HK-2 (cell line): ENCODE measurements at regions not wholly inside any gene's neighbourhood (a gene's known extent, or its start where the extent isn't known, plus 50 kb on each side); places are given as distances from the start of the nearest gene placed in this dataset.
"Not testable (repeated sequence)": the region's sequence is repeated elsewhere in the genome, so short reads cannot be mapped to it uniquely, and the experiment has no call there.

Experiments
- DNase-seq: peaks from one replicate; pipeline ENCODE4 v3.0.0-alpha.2; 2018; ENCODE audit not compliant: unreplicated experiment

- DNase-seq = no peak
Measured at GRCh38 chr9:90979639-90980038, 178.0 kb downstream of the SYK start.

GRCh38 chr9:90981726-90982125, 180.1 kb downstream of the SYK start:
- DNase-seq = no peak

DNA sequence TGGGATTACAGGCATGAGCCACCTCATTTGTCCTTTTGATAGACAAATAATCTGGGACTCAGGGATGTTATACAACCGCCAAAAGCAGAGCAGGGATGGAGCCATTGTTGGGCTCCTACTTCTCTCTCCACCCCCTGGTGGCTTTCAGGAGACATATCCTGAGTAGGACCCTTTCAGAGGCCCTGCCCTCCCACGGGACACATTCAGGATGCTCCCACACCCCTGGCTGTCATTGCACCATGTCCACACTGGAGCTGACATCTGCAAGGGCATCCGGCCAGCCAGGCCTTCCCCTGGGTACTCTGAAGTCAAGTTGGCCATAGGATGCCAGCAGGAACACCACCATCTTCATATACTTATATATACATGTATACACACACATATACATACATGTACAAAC, 181.8 kb downstream of the SYK start:
- no peak for DNase-seq

- DNase-seq = no peak
Measured at GRCh38 chr9:90985631-90986030, 184.0 kb downstream of the SYK start.

GRCh38 chr9:90986161-90986560, 184.5 kb downstream of the SYK start:
- DNase-seq = no peak

DNA sequence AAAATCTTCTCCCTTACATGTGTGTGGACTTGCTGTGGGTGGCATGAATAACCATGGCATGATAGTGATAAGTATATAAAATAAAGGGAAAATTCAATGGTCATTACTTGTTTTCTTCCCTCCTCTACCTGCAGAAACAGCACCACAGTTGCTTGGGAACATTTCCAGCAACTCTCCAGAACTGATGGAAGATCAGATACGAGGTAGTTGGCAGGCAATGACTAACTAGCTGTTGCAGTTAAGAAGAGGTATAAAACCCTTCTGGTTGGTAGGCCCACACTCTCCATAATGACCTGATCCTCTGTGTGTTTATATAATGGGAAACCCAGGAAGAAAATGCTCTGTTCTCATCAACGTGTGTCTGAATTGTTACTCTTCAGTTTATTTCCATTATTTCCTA, 185.9 kb downstream of the SYK start:
- DNase-seq = no peak

- DNase-seq = no peak
Measured at GRCh38 chr9:90988318-90988717, 186.7 kb downstream of the SYK start.

DNA sequence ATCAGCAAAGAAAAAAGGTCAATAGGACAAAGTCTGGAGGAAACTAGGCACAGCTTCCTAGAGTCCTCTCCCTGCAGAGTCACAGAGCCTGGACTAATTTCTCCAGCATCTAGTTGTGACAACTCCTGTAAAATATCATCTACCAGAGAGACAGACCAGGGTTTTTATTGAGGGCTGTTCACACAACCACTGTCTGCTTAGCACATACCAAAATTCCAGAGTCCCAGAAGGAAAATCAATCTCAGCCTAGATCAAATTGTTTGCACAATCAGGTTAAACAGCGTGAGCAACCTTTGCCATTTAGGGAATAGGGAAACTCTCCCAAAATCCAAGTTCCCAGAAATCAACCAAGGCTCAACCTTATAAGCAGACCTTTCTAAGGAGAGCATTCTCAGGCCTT, 190.3 kb downstream of the SYK start:
- DNase-seq = no peak

DNA sequence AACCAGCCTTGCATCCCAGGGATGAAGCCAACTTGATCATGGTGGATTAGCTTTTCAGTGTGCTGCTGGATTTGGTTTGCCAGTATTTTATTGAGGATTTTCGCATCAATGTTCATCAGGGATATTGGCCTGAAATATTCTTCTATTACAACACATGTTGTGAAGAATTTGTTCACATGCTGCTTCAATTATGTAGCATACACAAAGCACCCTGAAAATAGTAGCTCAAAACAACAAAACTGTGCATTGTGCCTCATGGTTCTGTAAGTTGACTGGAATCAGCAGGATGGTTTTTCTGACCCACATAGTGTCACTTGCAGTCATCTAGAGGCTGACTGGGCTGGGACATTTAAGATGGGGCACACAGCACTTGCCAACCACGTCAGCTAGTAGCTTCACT, 193.9 kb downstream of the SYK start:
- DNase-seq = no peak

DNA sequence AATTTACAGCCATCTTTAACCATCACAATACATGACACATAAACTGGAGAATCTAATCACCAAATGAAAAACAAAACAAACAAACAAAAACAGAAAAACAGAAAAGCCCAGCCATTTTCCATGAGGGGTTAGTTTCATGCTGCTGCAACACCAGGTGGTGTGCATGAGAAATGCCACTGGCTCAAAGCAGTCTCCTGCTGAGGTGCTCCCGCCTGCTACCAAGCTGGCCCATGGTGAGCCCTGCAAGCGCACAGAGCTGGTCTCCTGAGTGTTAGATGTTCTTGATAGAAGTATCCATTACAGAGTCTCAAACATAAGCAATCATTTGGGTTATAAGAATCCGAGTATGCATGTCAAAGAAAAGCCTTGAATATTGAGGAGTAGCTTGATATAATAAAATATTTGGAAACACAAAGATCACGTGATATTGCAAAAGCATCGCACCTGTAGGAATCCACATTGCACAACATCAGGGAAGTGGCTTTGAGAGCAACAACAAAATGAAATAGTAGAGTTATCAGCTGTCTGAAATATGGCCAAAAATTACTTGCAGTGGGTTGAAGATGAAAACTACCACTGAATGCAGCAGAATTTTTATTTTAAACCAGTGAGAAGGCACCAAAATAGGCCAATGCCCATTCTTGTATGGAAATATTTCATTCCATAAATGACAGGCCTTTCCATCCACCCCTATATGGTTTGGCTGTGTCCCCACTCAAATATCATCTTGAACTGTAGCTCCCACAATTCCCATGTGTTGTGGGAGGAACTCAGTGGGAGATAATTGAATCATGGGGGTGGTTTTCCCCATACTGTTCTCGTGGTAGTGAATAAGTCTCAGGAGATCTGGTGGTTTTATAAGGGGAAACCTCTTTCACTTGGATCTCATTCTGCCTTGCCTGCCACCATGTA, 194.8 kb downstream of the SYK start:
- DNase-seq = no peak

- DNase-seq = no peak
Measured at GRCh38 chr9:90998573-90998972, 197.0 kb downstream of the SYK start.

GRCh38 chr9:90999425-91000397, 198.1 kb downstream of the SYK start:
- no peak for DNase-seq

GRCh38 chr9:91001146-91001611, 199.6 kb downstream of the SYK start:
- peak; percentile 40 for DNase-seq

- DNase-seq = no peak
Measured at GRCh38 chr9:91004484-91004883, 202.9 kb downstream of the SYK start.

DNA sequence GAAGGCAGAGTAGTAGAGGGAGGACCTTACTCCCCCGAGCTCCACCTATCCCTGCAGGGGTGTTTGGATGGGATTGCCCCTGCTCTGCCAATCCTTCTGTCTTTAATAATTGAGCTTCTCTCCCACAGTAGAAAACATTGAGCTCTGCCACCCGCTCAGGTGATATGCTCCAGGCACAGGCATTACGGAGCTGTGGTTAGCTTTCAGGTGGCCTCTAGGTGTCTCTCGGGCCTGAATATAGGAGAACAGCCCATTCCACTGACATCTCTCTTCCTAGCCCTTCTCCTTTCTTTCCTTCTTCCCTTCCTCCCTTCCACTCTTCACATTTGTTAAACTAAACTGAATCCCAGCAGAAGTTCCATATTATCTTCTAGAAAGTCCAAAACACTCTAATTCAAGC, 203.4 kb downstream of the SYK start:
- DNase-seq = no peak

- no peak for DNase-seq
Measured at GRCh38 chr9:91006046-91006445, 204.4 kb downstream of the SYK start.

DNA sequence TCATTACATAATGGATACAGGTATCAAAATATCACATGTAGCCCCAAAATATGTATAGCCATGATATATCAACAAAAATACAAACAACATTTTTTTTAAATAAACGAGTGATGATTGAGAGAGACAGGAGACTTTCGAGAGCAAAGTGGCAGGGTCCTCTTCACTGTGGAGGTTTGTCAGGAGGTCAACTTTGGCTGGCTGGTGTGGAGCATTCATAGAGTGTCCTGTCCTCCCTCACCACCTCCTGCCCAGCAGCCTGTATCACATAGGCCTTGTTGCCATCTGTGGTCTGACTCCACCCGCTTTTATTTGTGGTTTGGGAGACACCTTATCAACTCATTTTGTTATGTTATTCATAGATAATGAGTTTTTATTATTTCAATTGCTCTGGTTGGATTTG, 206.9 kb downstream of the SYK start:
- DNase-seq = no peak

GRCh38 chr9:91011891-91012290, 210.3 kb downstream of the SYK start:
- no peak for DNase-seq

DNA sequence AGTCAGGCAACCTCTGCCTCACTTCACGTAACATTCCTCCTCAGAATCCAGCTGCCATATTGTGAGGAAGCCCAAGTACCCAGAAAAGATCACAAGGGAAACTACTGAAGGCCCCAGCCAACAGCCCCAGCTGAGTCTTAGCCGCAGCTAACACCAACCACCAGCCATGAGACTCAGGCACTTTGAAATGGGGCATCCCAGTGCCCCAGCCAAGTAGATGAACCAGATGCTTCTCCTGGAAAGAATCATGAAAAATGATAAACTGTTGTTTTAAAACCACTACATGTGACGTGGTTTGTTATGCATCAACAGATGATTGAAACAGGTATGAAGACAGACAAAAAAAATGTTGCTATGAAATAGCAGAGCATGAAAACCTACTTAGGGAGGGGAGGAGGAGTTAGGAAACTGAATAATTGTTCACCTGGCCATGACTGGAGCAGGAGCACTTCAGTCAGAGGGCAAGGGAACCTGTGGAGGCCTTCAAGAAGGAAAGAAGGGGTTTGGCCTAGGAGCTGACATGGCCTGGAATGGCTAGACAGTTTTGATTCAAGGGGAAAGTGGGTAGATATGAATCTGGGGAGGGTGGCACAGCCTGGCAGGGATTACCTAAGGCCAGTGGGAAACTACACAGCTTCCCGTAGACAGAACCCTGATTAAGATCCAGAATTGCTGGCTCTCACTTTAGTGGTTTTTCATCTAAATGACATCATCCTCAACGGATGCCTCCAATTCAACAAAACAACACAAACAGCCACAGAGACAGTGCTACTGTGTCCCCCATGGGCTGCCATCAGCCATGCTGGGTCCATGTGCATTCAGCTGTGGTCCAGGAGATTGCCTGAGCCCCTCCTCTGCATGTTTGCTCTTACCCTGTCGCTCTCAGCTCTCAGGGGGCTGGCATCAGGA, 211.6 kb downstream of the SYK start:
- DNase-seq = no peak

DNA sequence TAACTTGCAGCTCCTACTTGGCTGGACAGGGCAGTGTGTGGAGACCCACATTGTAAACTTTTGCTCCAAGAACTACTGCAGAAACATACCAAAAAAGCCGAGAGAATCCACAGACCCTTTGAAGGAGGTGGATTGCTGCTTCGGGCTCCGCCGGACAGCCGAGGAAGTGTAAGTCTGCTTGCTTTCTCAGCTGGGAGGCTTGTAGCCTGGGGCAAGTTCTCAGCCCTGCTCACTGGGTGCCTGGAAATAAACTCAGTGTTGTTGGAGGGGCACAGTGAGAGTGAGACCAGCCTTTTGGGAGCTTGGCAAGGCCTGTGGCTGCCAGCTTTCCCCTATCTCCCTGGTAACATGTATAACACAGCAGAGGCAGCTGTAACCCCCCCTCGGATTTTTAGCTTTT, 215.6 kb downstream of the SYK start:
- no peak for DNase-seq

GRCh38 chr9:91019871-91020270, 218.3 kb downstream of the SYK start:
- DNase-seq = not testable (repeated sequence)
